Cardiac muscle cell (in vitro differentiated cells and primary cell): ENCODE measurements at regions not wholly inside any gene's neighbourhood (a gene's known extent, or its start where the extent isn't known, plus 50 kb on each side); places are given as distances from the start of the nearest gene placed in this dataset.

Experiments used
- DNase-seq, 2 donors: peaks; one replicate each; pipeline versions ENCODE4 v3.0.0 to v3.0.0-alpha.2; 2010 to 2017; ENCODE audit warnings: low read depth in 1 of 2, low spot score in 1 of 2
- H3K27ac ChIP-seq: fragments of 200-600 bp; sonication (generic); 2 replicates; pipeline ENCODE4 v1.5.1; 2016
- H3K27me3 ChIP-seq: fragments of 200-600 bp; sonication (generic); 2 replicates; pipeline ENCODE4 v1.6.0; 2016; ENCODE audit warnings: control low read depth
- H3K36me3 ChIP-seq: fragments of 200-600 bp; sonication (generic); 2 replicates; pipeline ENCODE4 v1.5.1; 2016; ENCODE audit warnings: control low read depth
- H3K4me1 ChIP-seq: fragments of 200-600 bp; sonication (generic); 2 replicates; pipeline ENCODE4 v1.8.1; 2017; ENCODE audit warnings: low read depth, mild to moderate bottlenecking, mixed run types
- H3K4me3 ChIP-seq: fragments of 200-600 bp; sonication (generic); 2 replicates; pipeline ENCODE4 v1.5.1; 2016; ENCODE audit warnings: mild to moderate bottlenecking
- H3K9me3 ChIP-seq: fragments of 200-600 bp; sonication (generic); 2 replicates; pipeline ENCODE4 v1.5.1; 2017; ENCODE audit warnings: low read depth, mild to moderate bottlenecking, control low read depth
- TF ChIP-seq, protein P1 (sequence below): IDR thresholded peaks from 2 replicates; pipeline ENCODE4 v1.5.1; 2012; ENCODE audit warnings: low read depth, mild to moderate bottlenecking, low read length

DNA sequence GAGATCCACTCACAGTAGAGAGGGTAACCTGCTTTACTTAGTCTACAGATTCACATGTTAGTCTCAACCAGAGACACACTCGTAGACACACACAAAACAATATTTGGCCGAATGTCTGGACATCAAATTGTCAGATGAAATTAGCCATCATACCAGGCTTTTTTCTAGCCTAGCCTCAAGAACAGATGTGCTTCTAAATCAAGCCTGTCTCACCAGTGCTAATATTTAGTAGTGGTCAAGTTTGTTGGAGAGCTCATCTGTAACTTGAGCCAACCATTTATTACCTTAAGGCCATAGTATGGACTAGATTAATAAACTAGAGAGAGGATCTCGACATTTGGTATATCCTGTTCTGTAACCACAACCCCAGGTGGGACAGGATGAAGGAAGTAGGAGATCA lies 1118.8 kb upstream of the MAP3K7 start:
- H3K4me1 ChIP-seq: no peaks in the 10 kb centered on the region
- no peak overlapping the region for H3K4me3 ChIP-seq
- H3K27ac ChIP-seq: no peak overlapping the region
- H3K9me3 ChIP-seq: no peaks in the 10 kb centered on the region
- TF ChIP-seq, protein P1, sequence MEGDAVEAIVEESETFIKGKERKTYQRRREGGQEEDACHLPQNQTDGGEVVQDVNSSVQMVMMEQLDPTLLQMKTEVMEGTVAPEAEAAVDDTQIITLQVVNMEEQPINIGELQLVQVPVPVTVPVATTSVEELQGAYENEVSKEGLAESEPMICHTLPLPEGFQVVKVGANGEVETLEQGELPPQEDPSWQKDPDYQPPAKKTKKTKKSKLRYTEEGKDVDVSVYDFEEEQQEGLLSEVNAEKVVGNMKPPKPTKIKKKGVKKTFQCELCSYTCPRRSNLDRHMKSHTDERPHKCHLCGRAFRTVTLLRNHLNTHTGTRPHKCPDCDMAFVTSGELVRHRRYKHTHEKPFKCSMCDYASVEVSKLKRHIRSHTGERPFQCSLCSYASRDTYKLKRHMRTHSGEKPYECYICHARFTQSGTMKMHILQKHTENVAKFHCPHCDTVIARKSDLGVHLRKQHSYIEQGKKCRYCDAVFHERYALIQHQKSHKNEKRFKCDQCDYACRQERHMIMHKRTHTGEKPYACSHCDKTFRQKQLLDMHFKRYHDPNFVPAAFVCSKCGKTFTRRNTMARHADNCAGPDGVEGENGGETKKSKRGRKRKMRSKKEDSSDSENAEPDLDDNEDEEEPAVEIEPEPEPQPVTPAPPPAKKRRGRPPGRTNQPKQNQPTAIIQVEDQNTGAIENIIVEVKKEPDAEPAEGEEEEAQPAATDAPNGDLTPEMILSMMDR: no peak
- H3K27me3 ChIP-seq: no peaks in the 10 kb centered on the region
- DNase-seq: no peak
- no peaks in the 10 kb centered on the region for H3K36me3 ChIP-seq

GRCh38 chr6:91704531-91704930 lies 1117.7 kb upstream of the MAP3K7 start:
- Histone ChIP-seq H3K4me1 (no peaks in the 10 kb centered on the region), H3K9me3 (no peaks in the 10 kb centered on the region), H3K4me3 (no peak overlapping the region), H3K27ac (no peak overlapping the region), H3K36me3 (no peaks in the 10 kb centered on the region), H3K27me3 (no peaks in the 10 kb centered on the region)
- no peak for DNase-seq
- TF ChIP-seq, protein P1: no peak

- TF ChIP-seq, protein P1: no peak
- Histone ChIP-seq H3K4me3 (no peak overlapping the region), H3K36me3 (no peaks in the 10 kb centered on the region), H3K27me3 (no peaks in the 10 kb centered on the region), H3K4me1 (no peaks in the 10 kb centered on the region), H3K27ac (no peak overlapping the region), H3K9me3 (no peaks in the 10 kb centered on the region)
- DNase-seq: no peak
These were observed 1110.3 kb upstream of the MAP3K7 start for GRCh38 chr6:91697010-91697695.

DNA sequence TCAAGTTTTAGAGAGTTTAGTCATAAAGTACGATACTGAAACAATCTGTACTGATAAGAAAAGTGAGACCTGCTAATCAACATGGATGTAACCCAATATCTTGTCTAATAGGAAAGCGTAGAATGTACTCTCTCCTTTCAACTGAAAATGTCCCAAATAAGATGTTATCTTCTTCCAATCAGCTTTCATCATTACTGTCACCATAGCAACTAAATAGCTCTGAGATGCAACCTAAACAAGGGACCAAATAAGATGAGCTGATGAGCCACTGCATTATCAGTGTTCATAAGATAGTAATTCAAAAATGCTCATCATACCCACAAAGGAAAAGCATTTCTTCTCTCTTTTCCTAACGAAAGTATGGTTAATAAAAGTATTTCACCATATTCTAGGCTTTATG lies 1108.3 kb upstream of the MAP3K7 start:
- no peak for DNase-seq
- Histone ChIP-seq H3K9me3 (no peaks in the 10 kb centered on the region), H3K4me3 (no peak overlapping the region), H3K27ac (no peak overlapping the region), H3K4me1 (no peaks in the 10 kb centered on the region), H3K27me3 (no peaks in the 10 kb centered on the region), H3K36me3 (no peaks in the 10 kb centered on the region)
- TF ChIP-seq, protein P1: no peak

GRCh38 chr6:91694016-91694654 lies 1107.3 kb upstream of the MAP3K7 start:
- TF ChIP-seq, protein P1: no peak
- H3K4me1 ChIP-seq: no peaks in the 10 kb centered on the region
- H3K27me3 ChIP-seq: no peaks in the 10 kb centered on the region
- H3K27ac ChIP-seq: no peak overlapping the region
- H3K36me3 ChIP-seq: no peaks in the 10 kb centered on the region
- no peak overlapping the region for H3K4me3 ChIP-seq
- no peak for DNase-seq
- H3K9me3 ChIP-seq: no peaks in the 10 kb centered on the region
